ENCODE measurements at regions not wholly inside any gene's neighbourhood (a gene's known extent, or its start where the extent isn't known, plus 50 kb on each side); places are given as distances from the start of the nearest gene placed in this dataset.

DNA sequence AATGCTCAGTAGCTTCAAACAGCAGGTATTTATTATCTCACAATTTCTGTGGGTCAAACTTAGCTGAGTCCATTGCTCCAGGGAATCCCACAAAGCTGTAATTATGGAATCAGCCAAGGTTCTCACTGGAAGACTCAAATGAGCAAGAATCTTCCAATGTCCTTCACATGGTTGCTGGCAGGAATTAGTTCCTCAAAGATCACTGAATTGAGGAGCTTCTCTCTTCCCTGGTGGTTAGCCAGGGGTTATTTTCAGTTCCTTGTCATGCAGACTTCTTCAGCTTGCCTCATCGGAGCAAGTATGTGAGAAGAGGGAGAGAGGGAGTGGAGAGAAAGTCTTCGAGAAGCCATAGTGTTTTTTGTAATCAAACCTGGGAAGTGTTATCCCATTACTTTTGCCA is 2331.9 kb downstream of the MAT2B start:
- H3K9me3 ChIP-seq (ENCODE audit: control insufficient read depth, low read depth, low read length), result no peaks in the 10 kb centered on the region
- H3K79me2 ChIP-seq (ENCODE audit: control insufficient read depth, insufficient read depth, low read length), result no peaks in the 10 kb centered on the region
- H4K20me1 ChIP-seq (ENCODE audit: control insufficient read depth, extremely low read depth, insufficient read depth, low read length), result no peaks in the 10 kb centered on the region
- dilution Hi-C loops (cut with MboI; ENCODE audit: extremely low pct_ligation_motif_present, low sequenced_read_pairs), result no loop called here
- no peak overlapping the region for H3K9ac ChIP-seq (ENCODE audit: control insufficient read depth, extremely low read depth, insufficient read depth, low read length)
- H2AFZ ChIP-seq (ENCODE audit: control insufficient read depth, low read length), result no peak overlapping the region
- H3K36me3 ChIP-seq (ENCODE audit: control insufficient read depth in 2 of 2, extremely low read depth in 1 of 2, insufficient read depth in 2 of 2, low read length in 2 of 2), result no peaks in the 10 kb centered on the region
- no peak overlapping the region for H3K27ac ChIP-seq (ENCODE audit: control insufficient read depth, insufficient read depth, low read length)
- no peaks in the 10 kb centered on the region for H3K27me3 ChIP-seq (ENCODE audit: control insufficient read depth, extremely low read depth, insufficient read depth, low read length)
- TF ChIP-seq, protein P1, sequence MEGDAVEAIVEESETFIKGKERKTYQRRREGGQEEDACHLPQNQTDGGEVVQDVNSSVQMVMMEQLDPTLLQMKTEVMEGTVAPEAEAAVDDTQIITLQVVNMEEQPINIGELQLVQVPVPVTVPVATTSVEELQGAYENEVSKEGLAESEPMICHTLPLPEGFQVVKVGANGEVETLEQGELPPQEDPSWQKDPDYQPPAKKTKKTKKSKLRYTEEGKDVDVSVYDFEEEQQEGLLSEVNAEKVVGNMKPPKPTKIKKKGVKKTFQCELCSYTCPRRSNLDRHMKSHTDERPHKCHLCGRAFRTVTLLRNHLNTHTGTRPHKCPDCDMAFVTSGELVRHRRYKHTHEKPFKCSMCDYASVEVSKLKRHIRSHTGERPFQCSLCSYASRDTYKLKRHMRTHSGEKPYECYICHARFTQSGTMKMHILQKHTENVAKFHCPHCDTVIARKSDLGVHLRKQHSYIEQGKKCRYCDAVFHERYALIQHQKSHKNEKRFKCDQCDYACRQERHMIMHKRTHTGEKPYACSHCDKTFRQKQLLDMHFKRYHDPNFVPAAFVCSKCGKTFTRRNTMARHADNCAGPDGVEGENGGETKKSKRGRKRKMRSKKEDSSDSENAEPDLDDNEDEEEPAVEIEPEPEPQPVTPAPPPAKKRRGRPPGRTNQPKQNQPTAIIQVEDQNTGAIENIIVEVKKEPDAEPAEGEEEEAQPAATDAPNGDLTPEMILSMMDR (optimal IDR thresholded peaks at IDR 0.05 in 1 of 3, IDR thresholded peaks at IDR 0.05 in 1 of 3, conservative IDR thresholded peaks at IDR 0.05 in 1 of 3; ENCODE audit: extremely low read depth in 1 of 3, insufficient read depth in 2 of 3, low read length in 3 of 3), result no peak
- no peak for TF ChIP-seq EZH2 (IDR thresholded peaks at IDR 0.05; ENCODE audit: low read length)
- H3K9me1 ChIP-seq (ENCODE audit: control insufficient read depth, extremely low read depth, insufficient read depth, low read length), result no peaks in the 10 kb centered on the region
- FAIRE-seq (no peak), DNase-seq (ENCODE audit: low read depth, low spot score) (no peak)
- H3K4me1 ChIP-seq (ENCODE audit: control insufficient read depth, extremely low read depth, insufficient read depth, low read length), result no peaks in the 10 kb centered on the region
- no peak overlapping the region for H3K4me3 ChIP-seq (ENCODE audit: control insufficient read depth in 2 of 3, extremely low read depth in 1 of 3, insufficient read depth in 2 of 3, low read depth in 1 of 3, low read length in 3 of 3)
- H3K4me2 ChIP-seq (ENCODE audit: control insufficient read depth, extremely low read depth, insufficient read depth, low read depth, low read length), result no peak overlapping the region

GRCh38 chr5:165844571-165844970 is 2339.2 kb downstream of the MAT2B start:
- H3K36me3 ChIP-seq (ENCODE audit: control insufficient read depth in 2 of 2, extremely low read depth in 1 of 2, insufficient read depth in 2 of 2, low read length in 2 of 2), result no peaks in the 10 kb centered on the region
- no peaks in the 10 kb centered on the region for H3K9me1 ChIP-seq (ENCODE audit: control insufficient read depth, extremely low read depth, insufficient read depth, low read length)
- H4K20me1 ChIP-seq (ENCODE audit: control insufficient read depth, extremely low read depth, insufficient read depth, low read length), result no peaks in the 10 kb centered on the region
- H3K9ac ChIP-seq (ENCODE audit: control insufficient read depth, extremely low read depth, insufficient read depth, low read length), result no peak overlapping the region
- no peaks in the 10 kb centered on the region for H3K9me3 ChIP-seq (ENCODE audit: control insufficient read depth, low read depth, low read length)
- no peak overlapping the region for H3K4me3 ChIP-seq (ENCODE audit: control insufficient read depth in 2 of 3, extremely low read depth in 1 of 3, insufficient read depth in 2 of 3, low read depth in 1 of 3, low read length in 3 of 3)
- H3K4me2 ChIP-seq (ENCODE audit: control insufficient read depth, extremely low read depth, insufficient read depth, low read depth, low read length), result no peak overlapping the region
- H3K27me3 ChIP-seq (ENCODE audit: control insufficient read depth, extremely low read depth, insufficient read depth, low read length), result no peaks in the 10 kb centered on the region
- DNase-seq (ENCODE audit: low read depth, low spot score) (no peak), FAIRE-seq (no peak)
- TF ChIP-seq EZH2 (IDR thresholded peaks at IDR 0.05; ENCODE audit: low read length), result no peak
- TF ChIP-seq, protein P1 (optimal IDR thresholded peaks at IDR 0.05 in 1 of 3, IDR thresholded peaks at IDR 0.05 in 1 of 3, conservative IDR thresholded peaks at IDR 0.05 in 1 of 3; ENCODE audit: extremely low read depth in 1 of 3, insufficient read depth in 2 of 3, low read length in 3 of 3), result no peak
- H3K27ac ChIP-seq (ENCODE audit: control insufficient read depth, insufficient read depth, low read length), result no peak overlapping the region
- no peak overlapping the region for H2AFZ ChIP-seq (ENCODE audit: control insufficient read depth, low read length)
- no peaks in the 10 kb centered on the region for H3K79me2 ChIP-seq (ENCODE audit: control insufficient read depth, insufficient read depth, low read length)
- no peaks in the 10 kb centered on the region for H3K4me1 ChIP-seq (ENCODE audit: control insufficient read depth, extremely low read depth, insufficient read depth, low read length)
- dilution Hi-C loops (cut with MboI; ENCODE audit: extremely low pct_ligation_motif_present, low sequenced_read_pairs), result no loop called here

Data from keratinocyte (primary cell).